HG02970 (cell line): ENCODE measurements at regions not wholly inside any gene's neighbourhood (a gene's known extent, or its start where the extent isn't known, plus 50 kb on each side); places are given as distances from the start of the nearest gene placed in this dataset.
"Not testable (repeated sequence)": the region's sequence is repeated elsewhere in the genome, so short reads cannot be mapped to it uniquely, and the experiment has no call there.

Experiments
- ATAC-seq: cut with Tn5 transposase; IDR thresholded peaks from one replicate; pipeline ENCODE4 v1.9.1; 2021; ENCODE audit warnings: mild to moderate bottlenecking, moderate library complexity, moderate number of reproducible peaks; ENCODE audit not compliant: unreplicated experiment, low FRiP score

DNA sequence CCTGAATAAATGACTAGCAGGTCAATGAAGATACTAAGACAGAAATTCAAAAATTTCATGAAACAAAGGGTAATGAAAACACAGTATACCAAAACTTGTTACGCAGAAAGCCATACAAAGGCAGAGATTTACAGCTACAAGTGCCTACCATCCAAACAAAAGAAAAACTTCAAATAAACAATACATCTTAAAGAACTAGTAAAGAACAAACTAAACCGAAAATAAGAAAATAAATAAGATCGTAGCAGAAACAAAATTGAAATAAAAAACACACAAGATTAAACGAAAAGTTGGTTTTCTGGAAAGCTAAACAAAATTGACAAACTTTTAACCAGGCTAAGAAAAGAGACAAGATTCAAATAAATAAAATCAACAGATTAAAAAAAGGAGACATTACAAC, 51.5 kb downstream of the VPREB1 start:
- not testable (repeated sequence) for ATAC-seq

DNA sequence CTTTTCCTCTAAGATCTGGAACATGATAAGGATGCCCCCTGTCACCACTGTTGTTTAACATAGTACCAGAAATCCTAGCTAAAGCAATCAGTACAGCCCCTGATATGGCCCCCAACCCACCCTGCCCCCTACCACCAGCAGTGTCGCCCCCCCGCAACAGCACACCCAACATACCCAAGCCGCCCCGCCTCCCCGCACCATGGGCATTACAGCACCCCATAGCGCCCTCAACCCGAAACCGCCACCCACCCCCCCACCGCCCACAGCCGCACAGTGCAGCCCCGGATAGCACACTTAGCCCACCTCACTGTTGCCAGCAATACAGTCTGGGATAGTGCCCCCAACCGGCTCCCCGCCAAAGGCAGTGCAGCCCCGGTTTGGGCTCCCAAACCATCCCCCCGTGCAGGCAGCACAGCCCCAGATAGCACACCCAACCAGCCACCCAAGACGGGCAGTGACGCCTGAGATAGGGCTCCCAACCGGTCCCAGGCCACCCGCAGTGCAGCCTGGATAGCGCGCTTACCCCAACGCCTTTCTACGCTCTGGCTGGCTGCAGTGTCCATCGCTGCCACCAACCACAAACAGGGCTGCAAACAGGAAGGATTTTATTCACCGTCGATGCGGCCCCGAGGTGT, 52.7 kb downstream of the VPREB1 start:
- not testable (repeated sequence) for ATAC-seq

DNA sequence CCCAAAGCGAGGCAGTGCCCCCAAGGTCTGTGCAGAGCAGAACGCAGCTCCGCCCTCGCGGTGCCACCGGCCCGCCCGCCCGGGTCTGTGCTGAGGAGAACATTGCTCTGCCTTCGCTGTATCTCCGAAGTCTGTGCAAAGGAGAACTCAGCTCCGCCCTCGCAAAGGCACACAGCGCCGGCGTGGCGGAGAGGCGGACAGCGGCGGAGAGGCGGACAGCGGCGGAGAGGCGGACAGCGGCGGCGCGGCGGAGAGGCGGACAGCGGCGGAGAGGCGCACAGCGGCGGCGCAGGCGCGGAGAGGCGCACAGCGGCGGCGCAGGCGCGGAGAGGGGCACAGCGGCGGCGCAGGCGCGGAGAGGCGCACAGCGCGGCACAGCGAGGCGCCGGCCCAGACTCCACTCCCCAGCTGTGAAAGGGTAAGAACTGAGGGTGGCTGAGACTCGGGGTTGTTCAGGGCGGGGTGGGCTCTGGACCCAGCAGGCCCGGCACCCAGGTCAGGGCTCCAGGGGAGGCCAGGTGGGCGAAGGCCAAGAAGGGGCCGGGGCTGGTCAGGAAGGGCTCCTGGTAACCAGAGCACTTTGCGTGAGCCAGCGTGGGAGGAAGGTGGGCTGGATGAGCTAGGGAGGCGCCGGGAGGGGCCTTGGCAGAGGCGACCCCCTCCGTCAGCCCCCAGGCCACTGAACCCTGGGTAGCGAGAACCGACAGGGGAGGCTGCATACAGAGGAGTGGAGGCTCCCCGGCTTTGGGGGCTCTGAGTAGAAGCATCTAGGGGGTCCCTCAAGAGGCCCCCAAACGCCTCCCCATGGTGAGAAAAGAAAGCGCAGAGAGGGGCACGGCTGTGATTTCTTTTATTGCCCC, 53.4 kb downstream of the VPREB1 start:
- peak; percentile 72 for ATAC-seq

DNA sequence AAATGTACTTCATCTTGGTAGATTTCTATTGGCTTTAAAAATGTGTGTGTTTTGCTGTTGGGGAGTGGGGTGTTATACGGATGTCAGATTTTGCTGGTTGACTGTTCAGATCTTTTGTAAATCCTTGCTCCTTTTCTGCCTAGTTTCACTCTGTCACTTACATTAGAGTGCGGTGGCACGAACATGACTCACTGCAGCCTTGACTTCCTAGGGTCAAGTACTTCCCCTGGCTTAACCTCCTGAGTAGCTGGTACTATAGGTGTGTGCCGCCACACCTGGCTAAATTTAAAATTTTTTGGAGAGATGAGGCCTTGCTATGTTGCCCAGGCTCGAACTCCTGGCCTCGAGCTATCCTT, 54.0 kb downstream of the VPREB1 start:
- ATAC-seq: not testable (repeated sequence)

DNA sequence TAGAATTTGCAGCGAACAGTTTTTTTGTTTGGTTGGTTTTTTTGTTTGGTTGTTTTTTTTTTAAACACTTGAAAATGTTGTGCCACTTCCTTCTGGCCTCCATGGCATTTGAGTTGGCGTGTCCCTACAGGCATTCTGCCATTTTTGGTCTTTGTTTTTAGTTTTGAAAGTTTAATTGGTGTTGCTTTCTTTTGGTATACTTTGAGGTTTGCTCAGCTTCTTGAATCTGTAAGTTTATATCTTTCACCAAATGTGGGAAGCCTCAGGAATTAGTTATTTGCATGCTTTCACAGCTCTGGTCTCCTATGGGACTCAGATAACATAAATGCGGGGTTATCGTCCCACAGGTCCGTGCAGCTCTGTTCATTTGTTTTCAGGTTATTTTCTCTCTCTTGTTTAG, 55.9 kb downstream of the VPREB1 start:
- ATAC-seq: not testable (repeated sequence)

DNA sequence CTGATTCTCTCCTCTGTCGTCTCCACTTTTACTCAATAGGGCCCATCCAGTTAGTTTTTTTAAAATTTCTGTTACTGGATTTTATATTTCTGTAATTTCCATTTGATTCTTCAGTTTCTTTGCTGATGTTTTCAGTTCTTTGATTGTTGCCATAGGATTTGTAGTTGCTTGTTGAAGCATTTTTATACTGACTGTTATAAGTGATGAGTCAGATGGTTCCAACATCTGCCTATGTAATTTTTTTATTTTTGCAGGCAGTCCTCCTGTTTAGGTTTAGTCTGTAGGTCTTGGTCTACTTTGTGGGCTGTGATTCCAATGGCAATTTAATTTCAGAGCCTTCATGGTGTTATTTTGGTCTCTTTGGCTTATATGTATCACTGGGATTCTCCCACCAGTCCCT, 56.4 kb downstream of the VPREB1 start:
- not testable (repeated sequence) for ATAC-seq

DNA sequence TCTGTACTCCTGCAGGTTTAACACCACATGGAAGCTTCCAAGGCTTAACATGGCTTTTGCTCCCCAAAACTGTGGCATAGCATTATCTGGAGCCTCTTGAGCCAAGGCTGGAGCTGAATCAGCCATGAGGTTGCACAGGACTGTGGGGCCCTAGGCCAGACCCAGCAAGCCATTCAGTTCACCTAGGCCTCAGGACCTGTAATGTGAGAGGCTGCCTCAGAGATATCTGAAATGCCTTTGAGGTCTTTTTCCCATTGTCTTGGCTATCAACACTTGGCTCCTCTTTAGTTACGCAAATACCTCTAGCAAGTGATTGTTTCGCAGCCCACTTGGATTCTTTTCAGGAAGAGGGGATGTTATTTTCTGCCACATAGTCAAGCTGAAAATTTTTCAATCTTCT, 72.0 kb downstream of the VPREB1 start:
- no peak for ATAC-seq

DNA sequence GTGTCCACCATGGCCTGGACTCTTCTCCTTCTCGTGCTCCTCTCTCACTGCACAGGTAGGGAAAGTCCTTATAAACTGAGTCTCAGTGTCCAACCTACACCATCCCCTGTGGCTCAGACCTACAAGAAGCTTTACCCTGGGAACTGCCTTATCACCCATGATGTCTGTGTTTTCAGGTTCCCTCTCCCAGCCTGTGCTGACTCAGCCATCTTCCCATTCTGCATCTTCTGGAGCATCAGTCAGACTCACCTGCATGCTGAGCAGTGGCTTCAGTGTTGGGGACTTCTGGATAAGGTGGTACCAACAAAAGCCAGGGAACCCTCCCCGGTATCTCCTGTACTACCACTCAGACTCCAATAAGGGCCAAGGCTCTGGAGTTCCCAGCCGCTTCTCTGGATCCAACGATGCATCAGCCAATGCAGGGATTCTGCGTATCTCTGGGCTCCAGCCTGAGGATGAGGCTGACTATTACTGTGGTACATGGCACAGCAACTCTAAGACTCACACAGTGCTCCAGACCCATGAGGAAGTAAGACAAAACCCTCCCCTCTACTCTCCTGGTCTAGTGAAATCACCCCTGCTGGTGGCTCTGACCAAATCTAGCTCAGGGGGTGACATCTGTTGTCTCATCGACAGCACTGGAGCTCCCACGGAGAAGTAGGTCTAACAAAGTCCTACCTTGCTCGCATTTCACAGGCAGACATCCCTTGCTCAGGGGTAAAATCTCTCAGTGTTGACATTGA, 74.3 kb downstream of the VPREB1 start:
- no peak for ATAC-seq

DNA sequence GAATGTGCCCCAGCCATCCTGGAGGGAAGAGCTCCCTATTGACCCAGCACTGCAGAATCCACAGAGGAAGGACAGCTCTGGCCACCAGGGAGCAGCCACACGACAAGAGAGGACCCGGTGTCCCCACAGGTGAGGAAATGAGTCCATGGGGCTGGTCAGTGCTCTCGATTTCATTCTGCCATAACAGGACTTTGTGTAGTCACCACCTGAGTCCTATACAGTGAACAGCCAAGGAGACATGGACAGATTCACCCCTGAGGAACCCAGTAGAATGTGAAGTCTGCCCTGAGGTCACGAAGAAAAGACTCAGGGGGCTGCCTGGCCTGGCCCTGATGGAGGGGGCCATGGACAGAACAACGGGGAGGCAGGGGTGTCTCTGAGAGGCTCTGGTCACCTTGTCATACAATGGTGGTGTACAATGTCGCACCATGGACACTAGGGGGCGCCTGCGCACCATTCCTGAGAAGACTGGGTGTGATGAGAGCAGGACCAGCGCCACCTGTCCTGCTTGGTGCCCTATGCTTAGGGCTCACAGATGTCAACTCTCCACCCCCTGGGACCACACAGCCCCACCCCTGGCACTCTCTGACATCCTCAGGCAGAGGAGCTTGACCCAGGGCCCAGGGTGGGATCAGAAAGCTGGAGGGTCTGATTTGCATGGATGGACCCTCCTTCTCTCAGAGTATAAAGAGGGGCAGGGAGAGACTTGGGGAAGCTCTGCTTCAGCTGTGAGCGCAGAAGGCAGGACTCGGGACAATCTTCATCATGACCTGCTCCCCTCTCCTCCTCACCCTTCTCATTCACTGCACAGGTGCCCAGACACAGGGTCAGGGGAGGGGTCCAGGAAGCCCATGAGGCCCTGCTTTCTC, 77.4 kb downstream of the VPREB1 start:
- ATAC-seq: not testable (repeated sequence)

DNA sequence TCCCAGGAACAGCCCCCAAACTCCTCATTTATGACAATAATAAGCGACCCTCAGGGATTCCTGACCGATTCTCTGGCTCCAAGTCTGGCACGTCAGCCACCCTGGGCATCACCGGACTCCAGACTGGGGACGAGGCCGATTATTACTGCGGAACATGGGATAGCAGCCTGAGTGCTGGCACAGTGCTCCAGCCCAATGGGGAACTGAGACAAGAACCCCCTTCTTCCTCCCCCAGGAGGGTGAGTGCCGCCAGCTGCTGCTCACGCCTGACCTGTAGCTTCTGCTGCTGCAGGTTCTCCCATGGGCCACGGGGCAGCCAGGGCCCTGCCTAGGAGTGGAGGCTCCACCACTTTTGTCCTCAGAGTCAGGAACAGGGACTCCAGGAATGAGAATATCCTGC, 78.2 kb downstream of the VPREB1 start:
- ATAC-seq: no peak

DNA sequence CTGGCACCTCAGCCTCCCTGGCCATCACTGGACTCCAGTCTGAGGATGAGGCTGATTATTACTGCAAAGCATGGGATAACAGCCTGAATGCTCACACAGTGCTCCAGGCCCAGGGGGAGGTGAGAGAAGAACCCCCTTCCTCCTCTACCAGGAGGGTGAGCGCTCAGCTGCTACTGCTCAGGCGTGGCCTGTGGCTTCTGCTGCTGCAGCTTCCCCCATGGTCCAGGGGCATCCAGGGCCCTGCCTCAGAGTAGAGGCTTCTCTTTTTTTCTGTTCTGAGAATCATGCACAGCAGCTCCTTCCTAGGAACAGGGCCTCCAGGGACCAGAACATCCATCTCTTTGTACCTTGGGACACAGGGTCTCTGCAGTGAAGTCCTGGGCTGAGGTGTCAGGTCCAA, 83.1 kb downstream of the VPREB1 start:
- ATAC-seq: no peak

DNA sequence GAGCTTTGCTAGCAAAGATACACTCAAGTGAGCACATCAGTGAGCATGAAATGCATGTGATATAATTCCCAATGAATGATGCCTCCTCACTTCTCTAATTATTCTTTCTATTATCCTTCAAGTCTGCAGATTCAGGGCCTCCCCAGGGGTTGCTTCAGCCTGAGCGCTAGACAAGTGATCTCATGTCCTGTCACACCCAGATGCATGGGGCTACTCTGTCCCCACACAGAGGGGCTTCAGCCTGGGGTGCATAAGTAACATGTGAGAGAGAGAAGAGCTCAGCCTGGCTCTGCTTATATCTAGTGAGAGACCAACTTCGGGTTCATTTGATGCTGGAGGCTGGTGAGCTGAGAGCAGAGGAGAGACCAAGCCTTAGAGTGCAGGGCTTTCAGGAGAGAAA, 85.2 kb downstream of the VPREB1 start:
- no peak for ATAC-seq

DNA sequence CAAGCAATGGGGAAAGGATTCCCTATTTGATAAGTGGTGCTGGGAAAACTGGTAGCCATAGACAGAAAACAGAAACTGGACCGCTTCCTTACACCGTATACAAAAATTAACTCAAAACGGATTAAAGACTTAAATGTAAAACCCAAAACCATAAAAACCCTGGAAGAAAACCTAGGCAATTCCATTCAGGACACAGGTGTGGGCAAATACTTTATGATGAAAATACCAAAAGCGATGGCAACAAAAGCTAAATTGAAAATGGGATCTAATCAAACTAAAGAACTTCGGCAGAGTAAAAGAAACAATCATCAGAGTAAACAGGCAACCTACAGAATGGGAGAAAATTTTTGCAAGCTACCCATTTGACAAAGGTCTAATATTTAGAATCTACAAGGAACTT, 91.1 kb downstream of the VPREB1 start:
- ATAC-seq: not testable (repeated sequence)

DNA sequence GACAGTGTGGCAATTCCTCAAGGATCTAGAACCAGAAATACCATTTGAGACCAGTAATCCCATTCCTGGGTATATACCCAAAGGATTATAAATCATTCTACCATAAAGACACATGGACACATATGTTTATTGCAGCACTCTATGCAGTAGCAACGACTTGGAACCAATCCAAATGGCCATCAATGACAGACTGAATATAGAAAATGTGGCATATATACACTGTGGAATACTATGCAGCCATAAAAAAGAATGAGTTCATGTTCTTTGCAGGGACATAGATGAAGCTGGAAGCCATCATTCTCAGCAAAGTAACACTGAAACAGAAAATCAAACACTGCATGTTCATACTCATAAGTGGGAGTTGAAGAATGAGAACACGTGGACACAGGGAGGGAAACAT, 91.7 kb downstream of the VPREB1 start:
- ATAC-seq: not testable (repeated sequence)

DNA sequence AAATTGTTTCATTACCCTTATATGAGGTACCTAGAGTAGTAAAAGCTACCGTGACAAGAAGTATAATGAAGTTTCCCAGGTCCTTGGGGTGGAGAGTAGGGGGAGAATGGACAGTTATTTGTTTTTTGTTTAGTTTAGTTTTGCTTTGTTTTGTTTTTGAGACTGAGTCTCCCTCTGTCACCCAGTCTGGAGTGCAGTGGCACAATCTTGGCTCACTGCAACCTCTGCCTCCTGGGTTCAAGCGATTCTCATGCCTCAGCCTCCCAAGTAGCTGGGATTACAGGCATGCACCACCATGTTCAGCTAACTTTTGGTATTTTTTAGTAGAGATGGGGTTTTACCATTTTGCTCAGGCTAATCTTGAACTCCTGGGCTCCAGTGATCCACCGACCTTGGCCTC, 94.2 kb downstream of the VPREB1 start:
- ATAC-seq: not testable (repeated sequence)

DNA sequence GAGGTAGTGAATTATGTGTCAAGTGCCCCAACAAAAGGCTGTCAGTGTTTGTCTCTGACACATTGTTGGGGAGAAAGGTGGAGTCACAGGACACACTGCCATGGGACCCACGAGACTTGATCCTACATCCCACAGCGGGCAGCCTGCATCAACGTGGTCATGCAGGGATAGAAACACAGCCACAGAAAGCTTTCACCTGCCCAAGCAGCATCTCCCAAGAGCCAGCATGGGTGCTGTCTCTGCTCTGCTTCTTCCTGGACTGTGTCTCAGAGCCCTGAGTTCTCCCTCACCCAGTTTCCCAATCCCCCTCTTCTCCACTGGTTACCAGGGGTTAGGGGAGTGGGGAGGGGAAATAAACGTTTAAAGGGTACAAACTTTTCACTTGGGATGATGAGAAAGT, 97.2 kb downstream of the VPREB1 start:
- ATAC-seq: no peak

DNA sequence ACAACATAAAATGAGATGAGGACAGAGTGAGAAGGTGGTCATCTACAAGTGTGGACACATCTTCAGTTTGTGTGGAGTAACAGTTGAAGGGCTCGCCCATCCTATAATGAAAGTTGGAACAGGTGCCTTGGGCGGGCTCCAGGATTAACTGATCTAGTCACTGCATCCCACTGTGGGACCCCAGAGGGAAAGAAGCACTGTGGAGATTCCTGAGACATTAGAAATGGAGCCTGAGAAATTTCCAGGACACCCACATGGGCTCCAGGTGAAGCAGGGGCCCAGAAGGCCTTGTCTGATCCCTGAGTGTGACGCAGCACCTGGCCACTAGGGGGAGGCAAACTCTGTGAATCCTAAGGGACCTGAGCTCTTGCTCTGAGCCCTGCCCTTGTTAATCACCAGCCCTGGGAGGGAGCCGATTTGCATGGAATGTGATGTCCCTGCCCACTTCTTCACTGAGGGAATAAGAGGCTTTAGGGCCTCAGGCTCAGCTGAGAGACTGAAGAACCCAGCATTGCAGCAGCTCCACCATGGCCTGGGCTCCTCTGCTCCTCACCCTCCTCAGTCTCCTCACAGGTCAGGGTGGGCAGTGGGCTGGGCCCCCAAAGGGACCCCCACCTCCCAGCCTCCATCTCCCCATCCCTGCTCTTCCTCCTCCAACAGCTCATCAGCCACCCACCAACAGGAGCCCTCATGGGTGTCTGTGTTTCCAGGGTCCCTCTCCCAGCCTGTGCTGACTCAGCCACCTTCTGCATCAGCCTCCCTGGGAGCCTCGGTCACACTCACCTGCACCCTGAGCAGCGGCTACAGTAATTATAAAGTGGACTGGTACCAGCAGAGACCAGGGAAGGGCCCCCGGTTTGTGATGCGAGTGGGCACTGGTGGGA, 98.4 kb downstream of the VPREB1 start:
- ATAC-seq: no peak

DNA sequence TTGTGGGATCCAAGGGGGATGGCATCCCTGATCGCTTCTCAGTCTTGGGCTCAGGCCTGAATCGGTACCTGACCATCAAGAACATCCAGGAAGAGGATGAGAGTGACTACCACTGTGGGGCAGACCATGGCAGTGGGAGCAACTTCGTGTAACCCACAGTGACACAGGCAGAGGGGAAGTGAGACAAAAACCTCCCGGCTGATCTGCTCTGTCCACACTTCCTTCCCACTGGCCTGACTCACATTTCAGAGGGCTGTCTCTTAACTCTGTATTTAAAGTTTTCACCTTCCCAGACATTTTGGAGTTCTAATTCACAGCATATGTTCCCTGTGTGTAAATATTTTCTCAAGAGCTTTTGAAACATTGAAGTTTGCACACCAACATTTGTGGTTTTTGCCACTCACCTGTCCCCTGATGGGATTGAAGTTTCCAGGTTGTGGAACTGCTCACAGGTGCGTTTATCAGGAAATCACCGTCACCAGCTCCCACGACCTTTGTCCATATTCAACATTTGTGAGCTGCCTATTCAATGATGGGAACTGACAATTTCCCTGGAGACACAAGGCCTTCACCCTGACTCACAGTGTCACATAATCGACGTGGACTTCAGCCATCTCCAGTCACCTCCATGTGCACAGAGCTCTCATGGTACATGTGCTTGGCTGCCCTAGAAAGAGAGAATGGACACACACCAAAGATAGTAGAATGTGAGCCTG, 99.2 kb downstream of the VPREB1 start:
- no peak for ATAC-seq

DNA sequence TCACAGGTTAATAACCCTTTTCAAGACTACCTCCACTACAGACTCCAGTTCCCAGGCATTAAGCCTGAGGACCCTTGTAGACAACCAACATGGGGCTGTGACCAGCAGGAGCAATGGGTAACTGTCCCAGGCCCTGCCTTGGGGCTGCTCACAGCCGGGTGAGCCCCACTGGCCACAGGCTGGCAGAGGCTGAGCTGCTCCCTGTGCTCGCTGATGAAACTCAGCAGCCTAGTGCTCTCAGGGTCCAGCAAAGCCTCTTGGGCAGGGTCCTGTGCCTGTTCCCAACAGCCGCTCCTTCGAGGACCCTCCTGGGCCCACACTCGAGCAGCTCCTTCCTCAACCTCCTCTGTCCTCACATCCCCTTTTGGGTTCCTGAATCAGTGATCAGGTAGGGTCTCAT, 99.8 kb downstream of the VPREB1 start:
- no peak for ATAC-seq
